HAP-1 (cell line): ENCODE measurements at regions not wholly inside any gene's neighbourhood (a gene's known extent, or its start where the extent isn't known, plus 50 kb on each side); places are given as distances from the start of the nearest gene placed in this dataset.
"Not testable (repeated sequence)": the region's sequence is repeated elsewhere in the genome, so short reads cannot be mapped to it uniquely, and the experiment has no call there.

Source experiments
- DNase-seq, 2 experiments: peaks; one replicate each; pipeline ENCODE4 v3.0.0-alpha.2; 2016 to 2020; ENCODE audit warnings: low spot score in 2 of 2
- H3K27me3 ChIP-seq: fragments of 250-450 bp; sonication (Bioruptor Pico); 2 replicates; pipeline ENCODE4 v1.5.1; 2020; ENCODE audit warnings: low read depth, mild to moderate bottlenecking, moderate library complexity
- H3K36me3 ChIP-seq: fragments of 250-450 bp; sonication (Bioruptor Pico); replicated peaks from 2 replicates; pipeline ENCODE4 v1.5.1; 2020; ENCODE audit warnings: mild to moderate bottlenecking
- H3K4me1 ChIP-seq: fragments of 250-450 bp; sonication (Bioruptor Pico); 2 replicates; pipeline ENCODE4 v1.5.1; 2020; ENCODE audit warnings: mild to moderate bottlenecking
- H3K4me3 ChIP-seq: fragments of 250-450 bp; sonication (Bioruptor Pico); 2 replicates; pipeline ENCODE4 v1.5.1; 2020; ENCODE audit warnings: mild to moderate bottlenecking, moderate library complexity
- H3K9me3 ChIP-seq: fragments of 250-450 bp; sonication (Bioruptor Pico); 2 replicates; pipeline ENCODE4 v1.5.1; 2020; ENCODE audit warnings: mild to moderate bottlenecking, moderate library complexity
- in situ Hi-C: fragments of 300-500 bp; cut with MboI; formaldehyde crosslinking; loops from 3 replicates; pipeline ENCODE4 v1.14.3; 2020; ENCODE audit warnings: low sequenced_read_pairs, inconsistent platforms, mixed read lengths

DNA sequence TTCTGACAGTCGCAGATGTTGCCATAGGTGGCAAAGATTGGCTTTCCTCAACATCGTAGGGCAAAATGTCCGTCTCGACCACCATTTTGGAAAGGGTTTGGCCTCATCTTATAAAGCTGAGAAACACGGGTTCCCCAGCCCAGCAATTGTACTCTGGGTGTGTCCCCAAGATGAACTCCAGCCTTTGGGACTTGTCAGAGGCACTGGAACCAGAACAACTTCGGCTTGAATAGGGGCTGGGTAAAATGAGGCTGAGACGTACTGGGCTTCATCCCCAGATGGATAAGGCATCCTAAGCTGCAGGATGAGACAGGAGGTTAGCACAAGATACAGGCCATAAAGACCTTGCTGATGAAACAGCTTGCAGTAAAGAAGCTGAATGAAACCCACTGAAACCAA is 151.9 kb downstream of the CRLF2 start:
- no peak overlapping the region for H3K4me3 ChIP-seq
- no peaks in the 10 kb centered on the region for H3K36me3 ChIP-seq
- no peaks in the 10 kb centered on the region for H3K4me1 ChIP-seq
- no peaks in the 10 kb centered on the region for H3K9me3 ChIP-seq
- no peaks in the 10 kb centered on the region for H3K27me3 ChIP-seq
- DNase-seq: no peak
- in situ Hi-C loops: no loop called here

DNA sequence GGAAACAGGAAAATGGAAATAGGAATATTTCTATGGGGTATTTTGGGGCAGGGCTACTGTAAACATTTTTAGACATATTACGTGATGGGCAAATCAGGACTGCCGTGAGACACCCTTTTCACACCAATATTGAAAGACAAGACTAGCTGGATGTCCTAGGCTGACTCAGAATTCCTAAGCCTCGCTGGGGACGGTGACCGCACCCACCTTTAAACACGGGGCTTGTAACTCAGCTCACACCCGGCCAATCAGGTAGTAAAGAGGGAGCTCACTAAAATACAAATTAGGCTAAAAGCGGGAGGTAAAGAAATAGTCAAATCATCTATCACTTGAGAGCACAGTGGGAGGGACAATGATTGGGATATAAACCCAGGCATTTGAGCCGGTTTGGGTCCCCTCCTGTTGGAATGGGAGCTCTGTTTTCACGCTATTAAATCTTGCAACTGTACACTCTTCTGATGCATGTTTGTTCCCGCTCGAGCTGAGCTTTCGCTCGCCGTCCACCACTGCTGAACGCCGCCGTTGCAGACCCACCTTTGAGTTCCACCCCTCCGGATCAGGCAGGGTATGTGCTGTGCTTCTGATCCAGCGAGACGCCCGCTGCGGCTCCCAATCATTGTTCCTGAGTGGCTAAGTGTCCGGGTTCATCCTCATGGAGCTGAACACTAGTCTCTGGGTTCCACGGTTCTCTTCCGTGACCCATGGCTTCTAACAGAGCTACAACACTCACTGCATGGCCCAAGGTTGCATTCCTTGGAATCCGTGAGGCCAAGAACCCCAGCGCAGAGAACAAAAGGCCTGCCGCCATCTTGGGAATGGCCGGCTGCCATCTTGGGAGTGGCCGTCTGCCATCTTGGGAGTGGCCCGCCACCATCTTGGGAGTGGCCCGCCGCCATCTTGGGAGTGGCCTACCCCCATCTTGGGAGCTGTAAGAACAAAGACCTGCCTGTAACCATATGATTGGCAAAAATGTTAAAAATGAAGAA is 152.6 kb downstream of the CRLF2 start:
- Histone ChIP-seq H3K36me3 (no peaks in the 10 kb centered on the region), H3K9me3 (no peaks in the 10 kb centered on the region), H3K4me1 (no peaks in the 10 kb centered on the region), H3K27me3 (no peaks in the 10 kb centered on the region), H3K4me3 (no peak overlapping the region)
- in situ Hi-C loops: no loop called here
- no peak for DNase-seq

DNA sequence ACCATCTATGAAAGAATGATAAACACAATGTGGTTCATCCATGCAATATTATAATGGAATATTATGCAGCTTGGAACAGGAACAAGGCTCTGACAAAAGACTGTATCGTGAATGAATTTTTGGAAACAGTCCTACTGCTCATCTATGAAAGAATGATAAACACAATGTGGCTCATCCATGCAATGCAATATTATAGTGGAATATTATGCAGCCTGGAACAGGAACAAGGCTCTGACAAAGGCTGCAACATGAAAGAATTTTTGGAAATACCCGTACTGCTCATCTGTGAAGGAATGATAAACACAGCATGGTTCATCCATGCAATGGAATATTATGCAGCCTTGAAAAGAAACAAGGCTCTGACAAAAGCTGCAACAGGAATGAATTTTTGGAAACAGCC is 158.8 kb downstream of the CRLF2 start:
- in situ Hi-C loops, H3K4me3 ChIP-seq, DNase-seq, H3K4me1 ChIP-seq, H3K36me3 ChIP-seq, H3K9me3 ChIP-seq, H3K27me3 ChIP-seq: not testable (repeated sequence)

DNA sequence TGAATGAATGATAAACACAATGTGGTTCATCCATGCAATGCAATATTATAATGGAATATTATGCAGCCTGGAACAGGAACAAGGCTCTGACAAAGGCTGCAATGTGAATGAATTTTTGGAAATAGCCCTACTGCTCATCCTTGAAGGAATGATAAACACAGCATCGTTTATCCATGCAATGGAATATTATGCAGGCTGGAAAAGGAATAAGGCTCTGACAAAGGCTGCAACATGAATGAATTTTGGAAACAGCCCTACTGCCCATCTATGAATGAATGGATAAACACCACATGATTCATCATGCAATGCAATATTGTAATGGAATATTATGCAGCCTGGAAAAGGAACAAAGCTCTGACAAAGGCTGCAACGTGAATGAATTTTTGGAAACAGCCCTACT is 159.4 kb downstream of the CRLF2 start:
- DNase-seq: no peak
- H3K4me3 ChIP-seq: no peak overlapping the region
- H3K36me3 ChIP-seq: no peaks in the 10 kb centered on the region
- in situ Hi-C loops: no loop called here
- no peaks in the 10 kb centered on the region for H3K4me1 ChIP-seq
- peaks cover 5% of the 10 kb centered on the region; the same call in 1 of the 2 replicates for H3K9me3 ChIP-seq
- H3K27me3 ChIP-seq: no peaks in the 10 kb centered on the region

DNA sequence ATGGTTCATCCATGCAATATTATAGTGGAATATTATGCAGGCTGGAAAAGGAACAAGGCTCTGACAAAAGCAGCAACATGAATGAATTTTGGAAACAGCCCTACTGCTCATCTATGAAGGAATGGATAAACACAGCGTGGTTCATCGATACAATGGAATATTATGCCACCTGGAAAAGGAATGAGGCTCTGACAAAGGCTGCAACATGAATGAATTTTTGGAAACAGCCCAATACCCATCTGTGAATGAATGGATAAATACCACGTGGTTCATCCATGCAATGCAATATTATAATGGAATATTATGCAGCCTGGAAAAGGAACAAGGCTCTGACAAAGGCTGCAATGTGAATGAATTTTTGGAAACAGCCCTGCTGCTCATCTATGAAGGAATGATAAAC is 160.4 kb downstream of the CRLF2 start:
- no peak overlapping the region for H3K4me3 ChIP-seq
- H3K9me3 ChIP-seq: peaks cover 5% of the 10 kb centered on the region; the same call in 1 of the 2 replicates
- no peaks in the 10 kb centered on the region for H3K27me3 ChIP-seq
- H3K36me3 ChIP-seq: no peaks in the 10 kb centered on the region
- H3K4me1 ChIP-seq: no peaks in the 10 kb centered on the region
- in situ Hi-C loops: no loop called here
- no peak for DNase-seq

DNA sequence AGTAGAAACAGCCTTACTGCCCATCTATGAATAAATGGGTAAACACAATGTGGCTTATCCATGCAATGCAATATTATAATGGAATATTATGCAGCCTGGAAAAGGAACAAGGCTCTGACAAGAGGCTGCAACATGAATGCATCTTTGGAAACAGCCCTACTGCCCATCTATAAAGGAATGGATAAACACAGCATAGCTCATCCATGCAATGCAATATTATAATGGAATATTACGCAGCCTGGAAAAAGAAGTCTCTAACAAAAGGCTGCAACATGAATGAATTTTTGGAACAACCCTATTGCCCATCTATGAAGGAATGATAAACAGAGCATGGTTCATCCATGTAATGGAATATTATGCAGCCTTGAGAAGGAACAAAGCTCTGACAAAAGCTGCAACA is 161.0 kb downstream of the CRLF2 start:
- H3K4me1 ChIP-seq: no peaks in the 10 kb centered on the region
- H3K36me3 ChIP-seq: no peaks in the 10 kb centered on the region
- in situ Hi-C loops: no loop called here
- no peaks in the 10 kb centered on the region for H3K27me3 ChIP-seq
- H3K4me3 ChIP-seq: no peak overlapping the region
- H3K9me3 ChIP-seq: peaks cover 5% of the 10 kb centered on the region; the same call in 1 of the 2 replicates
- no peak for DNase-seq

DNA sequence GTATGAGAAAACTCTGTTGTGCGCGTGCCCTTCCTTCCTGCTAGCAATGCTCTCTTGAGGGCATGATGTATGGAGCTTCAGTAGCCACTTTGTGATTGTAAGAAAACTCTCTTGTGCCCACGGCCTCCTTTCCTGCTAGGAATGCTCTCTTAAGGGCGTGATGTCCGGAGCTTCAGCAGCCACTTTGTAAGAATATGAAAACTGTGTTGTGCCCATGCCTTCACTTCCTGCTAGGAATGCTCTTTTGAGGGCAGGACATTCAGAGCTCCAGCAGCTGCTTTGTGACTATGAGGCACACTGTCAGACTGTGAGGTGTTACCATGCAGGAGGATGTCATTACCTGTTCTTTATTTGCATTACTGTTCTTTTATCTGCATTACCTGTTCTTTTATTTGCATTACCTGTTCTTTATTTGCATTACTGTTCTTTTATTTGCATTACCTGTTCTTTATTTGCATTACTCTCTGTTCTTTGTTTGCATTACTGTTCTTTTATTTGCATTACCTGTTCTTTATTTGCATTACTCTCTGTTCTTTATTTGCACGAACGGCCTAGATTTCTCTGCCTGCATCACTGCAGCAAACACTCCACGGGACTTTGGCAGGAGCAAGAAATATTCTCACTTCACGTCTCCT is 166.7 kb downstream of the CRLF2 start:
- H3K4me3 ChIP-seq: no peak overlapping the region
- no peaks in the 10 kb centered on the region for H3K36me3 ChIP-seq
- in situ Hi-C loops: no loop called here
- no peak for DNase-seq
- H3K9me3 ChIP-seq: no peaks in the 10 kb centered on the region; the same call in 1 of the 2 replicates
- H3K27me3 ChIP-seq: no peaks in the 10 kb centered on the region
- H3K4me1 ChIP-seq: no peaks in the 10 kb centered on the region

DNA sequence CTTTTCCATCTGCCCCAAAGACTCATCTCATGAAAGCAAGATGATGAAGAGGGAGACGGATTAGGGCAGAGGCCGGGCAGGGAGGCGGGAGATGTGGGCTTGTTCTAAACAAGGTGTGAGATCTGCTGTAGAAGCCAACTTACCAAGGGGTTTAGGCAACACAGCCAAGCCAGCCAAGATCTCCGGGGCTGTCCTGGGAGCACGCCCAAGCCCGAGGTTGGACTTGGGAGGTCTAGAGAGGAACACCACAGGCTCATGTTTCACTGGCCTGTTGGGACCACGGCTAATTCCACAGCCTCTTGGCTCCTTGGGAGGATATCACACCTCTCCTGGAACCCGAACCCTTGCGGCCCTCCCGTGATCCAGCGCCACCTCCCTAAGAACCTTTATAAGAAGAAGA is 171.4 kb downstream of the CRLF2 start:
- H3K4me3 ChIP-seq: no peak overlapping the region
- no peaks in the 10 kb centered on the region for H3K4me1 ChIP-seq
- H3K9me3 ChIP-seq: no peaks in the 10 kb centered on the region; the same call in 1 of the 2 replicates
- no peaks in the 10 kb centered on the region for H3K36me3 ChIP-seq
- in situ Hi-C loops: no loop called here
- H3K27me3 ChIP-seq: no peaks in the 10 kb centered on the region
- DNase-seq: no peak

DNA sequence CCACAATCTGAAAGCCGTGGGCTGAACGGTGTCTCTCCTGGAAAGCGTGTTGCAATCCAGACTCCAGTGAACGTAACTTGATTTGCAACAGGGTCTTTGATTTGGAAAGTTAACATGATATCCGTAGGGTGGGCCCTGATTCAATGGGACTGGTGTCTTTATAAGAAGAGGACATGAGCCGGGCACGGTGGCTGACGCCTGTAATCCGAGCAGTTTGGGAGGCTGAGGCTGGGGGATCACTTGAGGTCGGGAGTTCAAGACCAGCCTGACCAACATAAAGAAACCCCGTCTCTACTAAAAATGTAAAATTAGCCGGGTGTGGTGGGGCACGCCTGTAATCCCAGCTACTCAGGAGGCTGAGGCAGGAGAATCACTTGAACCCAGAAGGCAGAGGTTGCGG is 176.5 kb downstream of the CRLF2 start:
- H3K27me3 ChIP-seq, H3K36me3 ChIP-seq, H3K4me1 ChIP-seq, H3K4me3 ChIP-seq, H3K9me3 ChIP-seq, DNase-seq, in situ Hi-C loops: not testable (repeated sequence)

DNA sequence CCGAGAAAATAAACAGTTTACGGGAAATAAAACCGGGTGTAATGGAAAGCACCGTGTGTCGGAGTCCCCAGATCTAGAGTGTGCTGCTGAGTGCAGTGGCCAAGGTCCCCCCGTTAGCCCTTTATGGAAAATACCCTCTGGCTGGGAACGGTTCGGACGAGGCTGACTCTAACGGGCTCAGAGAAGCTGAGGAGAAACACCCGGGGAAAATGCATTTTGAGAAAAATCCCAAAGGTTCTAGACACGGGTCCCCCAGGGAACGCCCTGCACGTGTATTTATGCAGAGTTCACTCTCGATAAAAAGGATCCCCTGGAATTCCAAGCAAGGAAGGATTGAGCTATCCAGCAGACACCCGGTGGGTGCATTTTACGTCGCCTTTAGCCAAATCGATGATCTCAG is 177.2 kb downstream of the CRLF2 start:
- no peaks in the 10 kb centered on the region for H3K36me3 ChIP-seq
- in situ Hi-C loops: no loop called here
- H3K4me1 ChIP-seq: no peaks in the 10 kb centered on the region
- no peaks in the 10 kb centered on the region for H3K9me3 ChIP-seq
- no peak overlapping the region for H3K4me3 ChIP-seq
- no peak for DNase-seq
- no peaks in the 10 kb centered on the region for H3K27me3 ChIP-seq

DNA sequence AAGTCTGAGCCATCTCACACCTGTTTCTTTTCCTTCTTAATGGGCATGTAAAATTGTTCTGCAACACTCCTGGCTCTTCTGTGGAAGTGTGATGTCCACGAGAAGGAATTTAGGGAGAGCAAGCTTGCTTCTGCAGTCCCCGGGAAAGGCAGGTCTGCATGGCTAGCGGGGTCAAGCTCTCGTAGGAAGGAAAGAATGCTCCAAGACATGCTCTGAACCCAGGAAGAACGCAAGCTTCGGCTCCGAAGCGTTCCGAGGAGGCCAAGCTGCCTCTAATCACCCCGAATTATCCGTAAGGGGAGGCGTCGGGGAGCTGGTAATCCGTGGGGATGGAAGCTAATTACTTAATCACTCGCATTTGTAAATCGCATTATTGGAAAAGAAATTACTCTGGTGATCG is 177.7 kb downstream of the CRLF2 start:
- no peak overlapping the region for H3K4me3 ChIP-seq
- no peaks in the 10 kb centered on the region for H3K9me3 ChIP-seq
- no peak for DNase-seq
- H3K36me3 ChIP-seq: no peaks in the 10 kb centered on the region
- in situ Hi-C loops: no loop called here
- no peaks in the 10 kb centered on the region for H3K27me3 ChIP-seq
- no peaks in the 10 kb centered on the region for H3K4me1 ChIP-seq

DNA sequence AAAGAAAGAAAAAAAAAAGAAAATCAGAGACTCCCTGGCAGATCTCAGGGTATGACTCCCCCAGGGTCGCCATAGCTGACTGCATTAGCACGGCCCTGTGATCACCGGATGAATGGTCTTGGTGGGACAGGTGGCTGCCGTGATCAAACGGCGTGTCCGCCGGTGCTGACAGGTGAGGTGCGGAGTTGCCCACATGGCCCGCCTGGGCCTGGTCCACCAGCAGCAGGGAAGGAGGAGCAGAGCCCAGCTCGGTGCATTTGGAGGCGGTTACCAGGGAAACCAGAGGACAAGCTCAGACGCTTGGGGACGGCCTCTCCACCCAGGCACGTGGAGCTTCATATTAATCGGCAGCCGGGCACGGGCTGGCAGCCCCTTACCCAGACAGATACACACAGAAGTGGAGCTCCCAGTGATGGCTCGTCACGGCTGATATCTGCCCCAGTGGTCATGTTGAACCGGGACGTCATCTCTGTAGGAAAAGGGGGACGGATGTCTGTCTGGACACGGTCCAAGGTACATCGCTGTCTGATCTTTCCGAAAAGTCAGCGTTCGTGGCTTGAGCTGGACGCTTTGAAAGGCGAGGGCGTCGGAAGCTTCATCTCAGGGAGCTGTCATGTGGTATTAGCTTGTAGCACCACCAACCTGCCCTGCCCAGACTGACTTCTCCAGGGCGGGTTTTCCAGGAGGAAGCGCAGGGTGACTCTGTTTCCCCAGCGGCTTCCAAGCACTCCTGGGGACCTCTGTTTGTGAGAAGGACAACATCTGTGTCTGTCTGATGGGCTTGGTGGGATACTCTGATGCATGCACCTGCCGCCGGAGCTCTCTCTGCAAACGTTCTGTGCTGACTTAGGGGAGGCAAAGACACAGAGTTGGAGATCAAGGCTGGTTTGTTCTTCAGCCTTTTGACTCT is 180.7 kb downstream of the CRLF2 start:
- no peak overlapping the region for H3K4me3 ChIP-seq
- no peaks in the 10 kb centered on the region for H3K9me3 ChIP-seq
- H3K36me3 ChIP-seq: no peaks in the 10 kb centered on the region
- no peak for DNase-seq
- no peaks in the 10 kb centered on the region for H3K4me1 ChIP-seq
- in situ Hi-C loops: no loop called here
- H3K27me3 ChIP-seq: no peaks in the 10 kb centered on the region

DNA sequence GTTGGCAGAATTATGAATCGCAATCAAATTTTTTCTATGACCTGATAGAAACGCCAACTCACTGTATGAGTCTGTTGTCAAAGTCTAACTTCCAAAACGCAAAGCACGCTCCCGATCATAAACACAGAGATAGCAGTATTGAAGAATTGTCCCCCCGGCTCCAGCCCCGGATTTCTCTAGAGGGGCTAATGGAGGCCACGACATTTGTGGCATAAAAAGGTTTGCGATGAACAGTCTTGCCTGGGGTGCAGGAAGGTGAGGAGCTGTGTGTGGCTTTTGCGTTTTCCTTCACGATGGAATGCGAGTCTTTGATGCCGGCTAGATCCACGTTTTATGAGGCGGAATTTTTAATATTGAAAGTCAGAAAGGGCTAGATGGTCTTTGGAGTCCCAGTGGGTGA is 183.0 kb downstream of the CRLF2 start:
- no peaks in the 10 kb centered on the region for H3K36me3 ChIP-seq
- H3K9me3 ChIP-seq: no peaks in the 10 kb centered on the region

More for the DNA sequence above, 183.0 kb downstream of the CRLF2 start:
- no peak for DNase-seq
- H3K27me3 ChIP-seq: no peaks in the 10 kb centered on the region
- H3K4me1 ChIP-seq: no peaks in the 10 kb centered on the region
- no peak overlapping the region for H3K4me3 ChIP-seq
- in situ Hi-C loops: no loop called here
